ENCODE measurements at regions not wholly inside any gene's neighbourhood (a gene's known extent, or its start where the extent isn't known, plus 50 kb on each side); places are given as distances from the start of the nearest gene placed in this dataset.
"Not testable (repeated sequence)": the region's sequence is repeated elsewhere in the genome, so short reads cannot be mapped to it uniquely, and the experiment has no call there.

DNA sequence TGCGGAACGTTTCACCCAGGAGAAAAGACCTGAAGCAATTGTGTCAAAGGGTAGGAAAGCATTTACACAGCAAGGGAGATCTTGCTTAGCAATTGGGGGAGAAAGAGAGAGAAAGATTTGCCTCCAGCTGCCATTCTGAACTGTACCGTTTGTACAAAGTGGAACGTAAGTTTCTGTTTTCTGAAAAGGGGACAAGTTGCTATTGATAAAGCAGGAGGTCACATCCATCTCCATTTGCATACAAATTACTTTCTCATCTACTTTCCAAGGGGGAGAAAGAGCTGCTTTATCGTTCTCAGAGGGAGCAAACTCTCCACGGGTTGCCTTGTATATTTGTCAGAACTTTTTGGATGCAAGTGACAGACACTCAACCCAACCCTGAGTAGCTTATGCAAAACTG lies 92.0 kb upstream of the CARD11 start:
- Histone ChIP-seq H3K27me3 (no peaks in the 10 kb centered on the region), H3K4me1 (no peaks in the 10 kb centered on the region), H3K27ac (no peak overlapping the region), H3K4me3 (no peak overlapping the region), H3K36me3 (ENCODE audit: low read depth, missing control alignments) (no peaks in the 10 kb centered on the region), H3K9me3 (no peaks in the 10 kb centered on the region)
- no peak for TF ChIP-seq POLR2A (IDR thresholded peaks at IDR 0.05)
- intact Hi-C loops (cut with DNase I; ENCODE audit: low total_unique reads) = no loop called here
- 71 to 75% methylated on average over 6 of the region's 6 CpGs for WGBS, 2 donors
- DNase-seq = no peak

DNA sequence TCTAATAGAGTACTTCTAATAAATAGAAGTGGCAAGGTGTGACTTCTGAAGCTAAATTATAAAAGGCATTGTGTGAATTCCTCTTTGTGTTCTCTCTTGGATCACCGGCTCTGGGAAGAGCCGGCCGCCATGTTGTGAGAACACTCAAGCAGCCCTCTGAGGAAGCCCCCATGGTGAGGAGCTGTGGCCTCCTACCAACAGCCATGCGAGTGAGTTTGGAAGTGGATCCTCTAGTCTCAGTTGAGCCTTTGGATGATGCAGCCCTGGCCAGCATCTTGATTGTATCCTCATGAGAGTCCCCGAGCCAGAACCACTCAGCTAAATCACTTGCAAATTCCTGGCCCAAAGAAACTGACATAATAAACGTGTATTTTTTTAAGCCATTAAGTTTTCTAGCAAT lies 94.5 kb upstream of the CARD11 start:
- intact Hi-C loops (cut with DNase I; ENCODE audit: low total_unique reads) = no loop called here
- Histone ChIP-seq H3K27me3 (no peaks in the 10 kb centered on the region), H3K4me1 (no peaks in the 10 kb centered on the region), H3K9me3 (no peaks in the 10 kb centered on the region), H3K27ac (no peak overlapping the region), H3K36me3 (ENCODE audit: low read depth, missing control alignments) (no peaks in the 10 kb centered on the region), H3K4me3 (no peak overlapping the region)
- WGBS, 2 donors = 85 to 94% methylated on average over 6 of the region's 6 CpGs
- TF ChIP-seq, protein P1, sequence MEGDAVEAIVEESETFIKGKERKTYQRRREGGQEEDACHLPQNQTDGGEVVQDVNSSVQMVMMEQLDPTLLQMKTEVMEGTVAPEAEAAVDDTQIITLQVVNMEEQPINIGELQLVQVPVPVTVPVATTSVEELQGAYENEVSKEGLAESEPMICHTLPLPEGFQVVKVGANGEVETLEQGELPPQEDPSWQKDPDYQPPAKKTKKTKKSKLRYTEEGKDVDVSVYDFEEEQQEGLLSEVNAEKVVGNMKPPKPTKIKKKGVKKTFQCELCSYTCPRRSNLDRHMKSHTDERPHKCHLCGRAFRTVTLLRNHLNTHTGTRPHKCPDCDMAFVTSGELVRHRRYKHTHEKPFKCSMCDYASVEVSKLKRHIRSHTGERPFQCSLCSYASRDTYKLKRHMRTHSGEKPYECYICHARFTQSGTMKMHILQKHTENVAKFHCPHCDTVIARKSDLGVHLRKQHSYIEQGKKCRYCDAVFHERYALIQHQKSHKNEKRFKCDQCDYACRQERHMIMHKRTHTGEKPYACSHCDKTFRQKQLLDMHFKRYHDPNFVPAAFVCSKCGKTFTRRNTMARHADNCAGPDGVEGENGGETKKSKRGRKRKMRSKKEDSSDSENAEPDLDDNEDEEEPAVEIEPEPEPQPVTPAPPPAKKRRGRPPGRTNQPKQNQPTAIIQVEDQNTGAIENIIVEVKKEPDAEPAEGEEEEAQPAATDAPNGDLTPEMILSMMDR (IDR thresholded peaks at IDR 0.05) = no peak
- TF ChIP-seq POLR2A (IDR thresholded peaks at IDR 0.05) = no peak
- DNase-seq = no peak

DNA sequence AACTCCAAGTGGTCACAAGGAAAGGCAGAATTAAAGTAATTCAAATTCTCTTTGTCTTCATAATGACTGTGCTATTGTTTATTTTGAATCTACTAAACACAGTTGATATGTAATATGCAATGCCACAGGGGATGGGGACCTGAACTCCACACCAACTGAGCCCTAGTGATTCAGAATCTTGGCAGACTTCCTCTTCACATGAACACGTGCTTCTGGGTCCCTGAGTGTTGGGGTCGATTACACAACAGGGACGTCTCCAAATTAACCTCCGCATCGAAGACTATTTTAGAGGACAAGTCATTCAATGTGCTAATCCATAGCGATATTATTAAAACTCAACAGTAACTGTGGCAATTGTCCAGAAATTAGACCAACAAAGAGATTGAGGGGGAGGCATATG lies 95.3 kb upstream of the CARD11 start:
- no peaks in the 10 kb centered on the region for H3K27me3 ChIP-seq
- H3K9me3 ChIP-seq = no peaks in the 10 kb centered on the region
- H3K36me3 ChIP-seq (ENCODE audit: low read depth, missing control alignments) = no peaks in the 10 kb centered on the region
- no peak overlapping the region for H3K4me3 ChIP-seq
- no peaks in the 10 kb centered on the region for H3K4me1 ChIP-seq
- no peak overlapping the region for H3K27ac ChIP-seq
- intact Hi-C loops (cut with DNase I; ENCODE audit: low total_unique reads) = no loop called here
- TF ChIP-seq POLR2A (IDR thresholded peaks at IDR 0.05) = no peak
- TF ChIP-seq, protein P1 (IDR thresholded peaks at IDR 0.05) = no peak
- DNase-seq = no peak
- 73 to 89% methylated on average over 6 of the region's 6 CpGs for WGBS, 2 donors

DNA sequence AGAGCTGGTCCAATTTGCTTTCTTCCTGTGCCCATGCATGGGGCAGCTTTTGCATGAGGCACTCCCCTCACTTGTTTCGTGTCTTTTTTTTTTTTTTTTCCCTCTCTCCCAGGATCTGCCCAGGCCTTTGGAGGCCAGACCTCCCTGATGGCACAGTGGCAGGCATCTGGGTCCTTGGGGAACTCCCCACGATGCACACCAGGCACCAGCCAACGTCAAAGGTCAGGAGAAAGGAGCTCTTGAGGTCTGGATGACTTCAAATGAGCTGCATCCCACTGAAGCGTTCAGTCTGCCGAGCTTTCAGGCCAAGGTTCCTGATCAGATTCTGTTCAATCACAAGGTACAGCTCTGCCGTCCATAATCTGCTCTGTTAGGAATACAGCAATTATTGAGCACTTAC lies 97.2 kb upstream of the CARD11 start:
- 63% methylated on average over 6 of the region's 6 CpGs for WGBS, 2 donors
- no peak overlapping the region for H3K4me3 ChIP-seq
- H3K4me1 ChIP-seq = no peaks in the 10 kb centered on the region
- no peaks in the 10 kb centered on the region for H3K27me3 ChIP-seq
- intact Hi-C loops (cut with DNase I; ENCODE audit: low total_unique reads) = no loop called here
- no peaks in the 10 kb centered on the region for H3K9me3 ChIP-seq
- TF ChIP-seq POLR2A (IDR thresholded peaks at IDR 0.05) = no peak
- no peaks in the 10 kb centered on the region for H3K36me3 ChIP-seq (ENCODE audit: low read depth, missing control alignments)
- DNase-seq = no peak
- H3K27ac ChIP-seq = no peak overlapping the region

DNA sequence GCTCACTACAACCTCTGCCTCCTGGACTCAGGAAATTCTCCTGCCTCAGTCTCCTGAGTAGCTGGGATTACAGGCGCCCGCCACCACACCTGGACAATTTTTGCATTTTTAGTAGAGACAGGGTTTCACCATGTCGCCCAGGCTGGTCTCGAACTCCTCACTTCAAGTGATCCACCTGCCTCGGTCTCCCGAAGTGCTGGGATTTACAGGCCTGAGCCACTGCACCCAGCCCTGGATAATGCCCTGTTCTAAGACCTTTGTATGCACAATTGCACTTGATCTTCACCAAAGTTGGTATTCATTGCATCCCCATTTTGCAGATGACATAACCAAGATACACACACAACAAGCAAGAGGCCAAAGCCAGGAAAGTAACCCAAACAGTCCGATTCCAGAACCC lies 97.7 kb upstream of the CARD11 start:
- intact Hi-C loops (cut with DNase I; ENCODE audit: low total_unique reads) = no loop called here
- Histone ChIP-seq H3K36me3 (ENCODE audit: low read depth, missing control alignments) (no peaks in the 10 kb centered on the region), H3K4me1 (no peaks in the 10 kb centered on the region), H3K27me3 (no peaks in the 10 kb centered on the region), H3K9me3 (no peaks in the 10 kb centered on the region), H3K4me3 (no peak overlapping the region), H3K27ac (no peak overlapping the region)
- TF ChIP-seq POLR2A (IDR thresholded peaks at IDR 0.05) = no peak
- TF ChIP-seq, protein P1 (IDR thresholded peaks at IDR 0.05) = no peak
- no peak for DNase-seq
- WGBS, 2 donors = 97 to 100% methylated on average over 1 to 7 of the region's 7 CpGs

DNA sequence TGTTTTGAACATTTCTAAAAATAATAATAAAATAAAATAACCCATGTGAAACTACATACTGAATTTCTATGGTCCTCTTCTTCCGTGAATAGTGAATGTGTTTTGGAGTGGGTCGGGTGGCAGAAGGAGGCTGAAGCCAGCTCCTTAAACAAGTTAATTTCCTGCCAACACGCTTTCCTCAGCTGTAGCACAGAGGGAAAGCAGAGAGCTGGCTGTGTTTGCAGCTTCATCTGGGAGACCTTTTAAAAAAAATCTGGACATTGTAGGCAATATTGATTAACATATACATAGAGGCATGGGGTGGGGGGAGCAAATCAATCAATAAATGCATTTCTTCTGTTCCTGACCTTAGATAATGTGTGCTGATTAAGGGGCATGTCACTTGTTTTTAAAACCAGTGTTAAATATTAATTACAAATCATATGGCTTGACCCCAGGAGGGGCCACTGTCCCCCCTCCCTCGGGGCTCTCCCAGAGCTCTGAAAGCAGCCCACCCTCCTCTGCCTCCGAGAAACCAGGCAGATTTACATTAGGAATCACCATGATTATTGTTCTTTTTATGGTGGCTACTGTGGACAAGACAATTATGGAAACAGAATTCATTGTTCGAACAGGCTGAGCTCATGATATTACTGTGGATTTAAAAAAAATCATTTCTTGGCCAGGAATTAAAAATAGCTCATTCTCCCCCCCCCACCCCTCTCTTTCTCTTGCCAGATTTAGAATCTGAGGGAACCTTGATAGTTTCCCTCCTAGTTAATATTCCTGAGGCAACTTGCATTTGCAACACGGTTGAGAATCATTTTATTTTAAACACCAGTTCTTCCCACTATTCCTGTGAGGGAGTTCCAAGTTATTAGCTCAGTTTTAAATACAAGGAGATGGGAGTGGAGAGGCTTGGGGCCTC lies 100.5 kb upstream of the CARD11 start:
- H3K27ac ChIP-seq = no peak overlapping the region
- H3K4me3 ChIP-seq = no peak overlapping the region
- H3K36me3 ChIP-seq (ENCODE audit: low read depth, missing control alignments) = no peaks in the 10 kb centered on the region
- no peak for TF ChIP-seq POLR2A (IDR thresholded peaks at IDR 0.05)
- TF ChIP-seq, protein P1 (IDR thresholded peaks at IDR 0.05) = no peak
- H3K27me3 ChIP-seq = no peaks in the 10 kb centered on the region
- intact Hi-C loops (cut with DNase I; ENCODE audit: low total_unique reads) = no loop called here
- DNase-seq = no peak
- no peaks in the 10 kb centered on the region for H3K4me1 ChIP-seq
- H3K9me3 ChIP-seq = no peaks in the 10 kb centered on the region
- WGBS, 2 donors = 43 to 52% methylated on average over 7 of the region's 7 CpGs

DNA sequence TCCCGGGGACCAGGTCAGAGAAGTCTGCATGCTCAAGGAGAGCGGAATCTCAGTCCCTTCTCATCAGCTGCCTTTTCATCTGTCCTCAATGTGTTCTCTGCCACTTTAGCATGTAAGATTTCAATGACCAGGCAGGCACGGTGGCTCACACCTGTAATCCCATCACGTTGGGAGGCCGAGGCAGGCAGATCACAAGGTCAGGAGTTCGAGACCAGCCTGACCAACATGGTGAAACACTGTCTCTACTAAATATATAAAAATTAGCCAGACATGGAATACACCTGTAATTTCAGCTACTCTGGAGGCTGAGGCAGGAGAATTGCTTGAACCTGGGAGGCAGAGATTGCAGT lies 101.1 kb upstream of the CARD11 start:
- intact Hi-C loops (cut with DNase I; ENCODE audit: low total_unique reads); H3K9me3 ChIP-seq; H3K4me1 ChIP-seq; DNase-seq; H3K27ac ChIP-seq; H3K36me3 ChIP-seq (ENCODE audit: low read depth, missing control alignments); H3K4me3 ChIP-seq; H3K27me3 ChIP-seq: not testable (repeated sequence)
- WGBS, 2 donors = 57 to 69% methylated on average over 5 to 6 of the region's 6 CpGs
